HG03342 (cell line): ENCODE measurements at regions not wholly inside any gene's neighbourhood (a gene's known extent, or its start where the extent isn't known, plus 50 kb on each side); places are given as distances from the start of the nearest gene placed in this dataset.

ENCODE experiments used
- ATAC-seq: cut with Tn5 transposase; IDR thresholded peaks from one replicate; pipeline ENCODE4 v1.9.1; 2021; ENCODE audit warnings: mild to moderate bottlenecking, moderate library complexity; ENCODE audit not compliant: unreplicated experiment

GRCh38 chr6:22455378-22455777 is 114.0 kb upstream of the HDGFL1 start:
- no peak for ATAC-seq

GRCh38 chr6:22457996-22458395 is 111.4 kb upstream of the HDGFL1 start:
- ATAC-seq = no peak

- no peak for ATAC-seq
These were observed 102.6 kb upstream of the HDGFL1 start for GRCh38 chr6:22466665-22467245.

GRCh38 chr6:22467645-22468044 is 101.7 kb upstream of the HDGFL1 start:
- no peak for ATAC-seq

- ATAC-seq = no peak
These were observed 101.0 kb upstream of the HDGFL1 start for GRCh38 chr6:22468256-22468965.

GRCh38 chr6:22470454-22471131 is 98.8 kb upstream of the HDGFL1 start:
- ATAC-seq = no peak

GRCh38 chr6:22471132-22471690 is 98.2 kb upstream of the HDGFL1 start:
- ATAC-seq = no peak

- ATAC-seq = no peak
These were observed 97.6 kb upstream of the HDGFL1 start for GRCh38 chr6:22471746-22472145.

- ATAC-seq = no peak
These were observed 95.2 kb upstream of the HDGFL1 start for GRCh38 chr6:22473991-22474682.

- no peak for ATAC-seq
These were observed 92.5 kb upstream of the HDGFL1 start for GRCh38 chr6:22476811-22477390.

GRCh38 chr6:22497276-22497675 is 72.1 kb upstream of the HDGFL1 start:
- ATAC-seq = no peak

- ATAC-seq = no peak
These were observed 69.6 kb upstream of the HDGFL1 start for GRCh38 chr6:22499815-22500214.

- ATAC-seq = no peak
These were observed 62.9 kb upstream of the HDGFL1 start for GRCh38 chr6:22506496-22506895.

- no peak for ATAC-seq
These were observed 56.5 kb upstream of the HDGFL1 start for GRCh38 chr6:22512686-22513427.

- no peak for ATAC-seq
These were observed 55.7 kb upstream of the HDGFL1 start for GRCh38 chr6:22513667-22514066.

GRCh38 chr6:22519237-22519636 is 50.1 kb upstream of the HDGFL1 start:
- ATAC-seq = no peak
